H1 (cell line): ENCODE measurements at regions not wholly inside any gene's neighbourhood (a gene's known extent, or its start where the extent isn't known, plus 50 kb on each side); places are given as distances from the start of the nearest gene placed in this dataset.

Experiments used
- CTCF ChIA-PET: fragments of 300-600 bp; sonication (Branson Sonifier 250); formaldehyde crosslinking; loops from one replicate; lab custom pipeline; 2021; ENCODE audit not compliant: partially characterized antibody; lab: Charles Lee
- POLR2A ChIA-PET: fragments of 300-600 bp; sonication (Branson Sonifier 250); formaldehyde crosslinking; loops from one replicate; lab custom pipeline; 2021; ENCODE audit warnings: inconsistent platforms; ENCODE audit not compliant: partially characterized antibody; lab: Charles Lee
- DNase-seq, 2 experiments: peaks; one replicate each; pipeline versions ENCODE4 v3.0.0 to v3.0.0-alpha.2; 2010 to 2022; ENCODE audit warnings: low spot score in 2 of 2, low read depth in 1 of 2, mixed read lengths in 1 of 2
- FAIRE-seq: peaks from 2 replicates; lab custom pipeline; 2011; peaks lifted over from hg19 to GRCh38; lab: Jason Lieb, UNC
- H2AFZ ChIP-seq: 2 replicates; pipeline ENCODE4 v1.8.1; 2012; ENCODE audit warnings: low read length, inconsistent platforms
- H2AK5ac ChIP-seq: 2 replicates; pipeline ENCODE4 v1.6.1; 2013; ENCODE audit warnings: low read depth, low read length
- H2BK120ac ChIP-seq: replicated peaks from 2 replicates; pipeline ENCODE3; 2013; ENCODE audit warnings: low read depth, low read length, inconsistent platforms
- H2BK12ac ChIP-seq: 2 replicates; pipeline ENCODE4 v1.6.1; 2013; ENCODE audit warnings: low read depth, low read length
- H2BK15ac ChIP-seq: 2 replicates; pipeline ENCODE4 v1.6.1; 2013; ENCODE audit warnings: low read length
- H2BK20ac ChIP-seq: 2 replicates; pipeline ENCODE4 v1.6.1; 2013; ENCODE audit warnings: low read length
- H2BK5ac ChIP-seq: 2 replicates; pipeline ENCODE4 v1.6.1; 2013; ENCODE audit warnings: low read depth, low read length
- H3K14ac ChIP-seq: 2 replicates; pipeline ENCODE4 v1.6.1; 2013; ENCODE audit warnings: inconsistent platforms; ENCODE audit not compliant: insufficient read length
- H3K18ac ChIP-seq: 2 replicates; pipeline ENCODE4 v1.6.1; 2013; ENCODE audit warnings: low read length; ENCODE audit errors: extremely low read depth
- H3K23ac ChIP-seq: 2 replicates; pipeline ENCODE4 v1.6.1; 2013; ENCODE audit warnings: inconsistent platforms; ENCODE audit not compliant: insufficient read length
- H3K23me2 ChIP-seq: 2 replicates; pipeline ENCODE4 v1.6.1; 2013; ENCODE audit warnings: low read depth, low read length
- H3K27ac ChIP-seq: 2 replicates; pipeline ENCODE4 v1.6.1; 2011; ENCODE audit warnings: low read depth, low read length, inconsistent platforms
- H3K27me3 ChIP-seq, 4 experiments: replicated peaks in 1 of 4; 1 replicate in 1 of 4; 2 replicates in 3 of 4; pipeline versions ENCODE4 v1.6.1 to v1.8.1; 2011 to 2013; ENCODE audit warnings: low read length in 3 of 4, mild to moderate bottlenecking in 3 of 4, inconsistent platforms in 2 of 4, mixed read lengths in 2 of 4, moderate library complexity in 1 of 4; ENCODE audit not compliant: control insufficient read depth in 3 of 4, insufficient read depth in 3 of 4; ENCODE audit errors: extremely low read depth in 1 of 4
- H3K36me3 ChIP-seq, 4 experiments: 2 replicates each; pipeline versions ENCODE4 v1.6.1 to v1.8.1; 2011 to 2013; ENCODE audit warnings: mild to moderate bottlenecking in 4 of 4, low read length in 3 of 4, moderate library complexity in 2 of 4, control low read depth in 1 of 4, inconsistent platforms in 1 of 4; ENCODE audit not compliant: insufficient read depth in 4 of 4, control insufficient read depth in 2 of 4
- H3K4ac ChIP-seq: replicated peaks from 2 replicates; pipeline ENCODE3; 2013; ENCODE audit warnings: low read length, low read depth, mixed read lengths, inconsistent platforms; ENCODE audit not compliant: insufficient read length
- H3K4me1 ChIP-seq, 4 experiments: replicated peaks in 1 of 4; 1 replicate in 1 of 4; 2 replicates in 3 of 4; pipeline versions ENCODE4 v1.6.1 to v1.8.1; 2011 to 2013; ENCODE audit warnings: low read length in 3 of 4, inconsistent platforms in 2 of 4, mixed read lengths in 1 of 4; ENCODE audit not compliant: insufficient read depth in 4 of 4, control insufficient read depth in 3 of 4
- H3K4me2 ChIP-seq, 2 experiments: 2 replicates each; pipeline versions ENCODE4 v1.6.1 to v1.8.1; 2011 to 2013; ENCODE audit warnings: low read depth in 2 of 2, low read length in 2 of 2, control low read depth in 1 of 2, inconsistent platforms in 1 of 2, mild to moderate bottlenecking in 1 of 2; ENCODE audit not compliant: insufficient read depth in 1 of 2
- H3K4me3 ChIP-seq, 4 experiments: fragments of 200-600, 300-600 bp in 1 of 4; sonication (generic), shearing (Covaris generic), sonication (Bioruptor Twin) in 1 of 4; 2 replicates each; pipeline versions ENCODE4 v1.5.1 to v1.8.1; 2011 to 2016; ENCODE audit warnings: low read length in 4 of 4, low read depth in 3 of 4, control low read depth in 2 of 4, inconsistent platforms in 2 of 4, mild to moderate bottlenecking in 2 of 4, mixed read lengths in 1 of 4, moderate library complexity in 1 of 4; ENCODE audit not compliant: insufficient read depth in 2 of 4; ENCODE audit errors: extremely low read depth in 1 of 4
- H3K56ac ChIP-seq: replicated peaks from 2 replicates; pipeline ENCODE3; 2013; ENCODE audit warnings: low read depth, mild to moderate bottlenecking, mixed read lengths, low read length, inconsistent platforms; ENCODE audit not compliant: insufficient read length
- H3K79me1 ChIP-seq: 2 replicates; pipeline ENCODE4 v1.6.1; 2013; ENCODE audit warnings: low read depth, low read length, control low read depth
- H3K79me2 ChIP-seq, 2 experiments: 2 replicates each; pipeline versions ENCODE4 v1.6.1 to v1.8.1; 2012 to 2013; ENCODE audit warnings: low read length in 2 of 2, mild to moderate bottlenecking in 2 of 2, inconsistent platforms in 1 of 2; ENCODE audit not compliant: insufficient read depth in 2 of 2, control insufficient read depth in 1 of 2
- H3K9ac ChIP-seq, 4 experiments: replicated peaks in 1 of 4; 1 replicate in 1 of 4; 2 replicates in 3 of 4; pipeline versions ENCODE4 v1.6.1 to v1.8.1; 2011 to 2013; ENCODE audit warnings: low read depth in 3 of 4, low read length in 3 of 4, control low read depth in 2 of 4, mild to moderate bottlenecking in 2 of 4, moderate library complexity in 2 of 4, inconsistent platforms in 1 of 4; ENCODE audit errors: extremely low read depth in 1 of 4
- H3K9me3 ChIP-seq, 2 experiments: 2 replicates each; pipeline versions ENCODE4 v1.6.1 to v1.8.1; 2012 to 2013; ENCODE audit warnings: mild to moderate bottlenecking in 2 of 2, moderate library complexity in 2 of 2, control low read depth in 1 of 2, inconsistent platforms in 1 of 2, low read depth in 1 of 2, low read length in 1 of 2, mixed read lengths in 1 of 2; ENCODE audit not compliant: insufficient read depth in 2 of 2
- H4K20me1 ChIP-seq, 2 experiments: replicated peaks in 1 of 2; 2 replicates each; pipeline versions ENCODE3 to v1.8.1; 2011 to 2013; ENCODE audit warnings: inconsistent platforms in 2 of 2, low read length in 2 of 2, mild to moderate bottlenecking in 1 of 2; ENCODE audit not compliant: insufficient read depth in 2 of 2, control insufficient read depth in 1 of 2
- H4K5ac ChIP-seq: 2 replicates; pipeline ENCODE4 v1.6.1; 2013; ENCODE audit warnings: low read length, low read depth, mixed read lengths, inconsistent platforms; ENCODE audit not compliant: insufficient read length
- H4K8ac ChIP-seq: 2 replicates; pipeline ENCODE4 v1.8.0; 2013; ENCODE audit warnings: mild to moderate bottlenecking, moderate library complexity, low read length, inconsistent platforms; ENCODE audit not compliant: insufficient read depth; ENCODE audit errors: extremely low read depth
- H4K91ac ChIP-seq: replicated peaks from 2 replicates; pipeline ENCODE3; 2013; ENCODE audit warnings: low read length, mixed read lengths, inconsistent platforms; ENCODE audit not compliant: insufficient read length
- CREB1 ChIP-seq: IDR thresholded peaks from 2 replicates; pipeline ENCODE4 v1.6.1; 2012; ENCODE audit warnings: inconsistent platforms
- JUND ChIP-seq: IDR thresholded peaks from 2 replicates; pipeline ENCODE4 v1.6.1; 2011; ENCODE audit warnings: mild to moderate bottlenecking, improper control_type of control experiment, low read length
- MAFK ChIP-seq: IDR thresholded peaks from 2 replicates; pipeline ENCODE4 v1.6.1; 2012; ENCODE audit warnings: low read depth, mild to moderate bottlenecking, improper control_type of control experiment, low read length
- POLR2A ChIP-seq, 2 experiments: IDR thresholded peaks; 1 replicate in 1 of 2; 2 replicates in 1 of 2; pipeline ENCODE4 v1.6.1; 2011; ENCODE audit warnings: low read depth in 2 of 2, low read length in 2 of 2, mild to moderate bottlenecking in 2 of 2; ENCODE audit errors: control extremely low read depth in 1 of 2
- RAD21 ChIP-seq, 2 experiments: IDR thresholded peaks in 1 of 2; conservative IDR thresholded peaks in 1 of 2; 2 replicates each; pipeline ENCODE4 v1.6.1; 2011; ENCODE audit warnings: low read depth in 2 of 2, low read length in 2 of 2, improper control_type of control experiment in 1 of 2, inconsistent platforms in 1 of 2, mild to moderate bottlenecking in 1 of 2, moderate library complexity in 1 of 2
- RNF2 ChIP-seq: fragments of 200-900, 300-1000 bp; sonication (generic); IDR thresholded peaks from 2 replicates; pipeline ENCODE4 v1.7.1; 2016; ENCODE audit warnings: borderline replicate concordance, low read depth, mild to moderate bottlenecking, antibody characterized with exemption, low read length; ENCODE audit not compliant: poor library complexity, severe bottlenecking; ENCODE audit errors: missing control alignments
- SIX5 ChIP-seq: IDR thresholded peaks from 2 replicates; pipeline ENCODE4 v1.6.1; 2011; ENCODE audit warnings: mild to moderate bottlenecking, low read depth, low read length
- TEAD4 ChIP-seq: IDR thresholded peaks from 2 replicates; pipeline ENCODE4 v1.6.1; 2012; ENCODE audit warnings: low read depth, low read length, inconsistent platforms, mixed read lengths
- YY1 ChIP-seq: IDR thresholded peaks from 2 replicates; pipeline ENCODE4 v1.6.1; 2011; ENCODE audit warnings: low read depth, mild to moderate bottlenecking, low read length
- WGBS, 2 experiments: shearing (Covaris generic) in 1 of 2; methylation state at CpG; one replicate each; pipeline versions ENCODE4 v1.1.6 to v1.1.7; 2013 to 2015; ENCODE audit warnings: low lambda C conversion rate in 2 of 2, mixed read lengths in 2 of 2, inconsistent platforms in 1 of 2, low coverage in 1 of 2, missing lambda C conversion rate in 1 of 2; ENCODE audit not compliant: insufficient replicate concordance in 2 of 2, insufficient coverage in 1 of 2, insufficient read length in 1 of 2; ENCODE audit errors: extremely low coverage in 1 of 2, missing lambda C conversion rate in 1 of 2; 5-methylcytosine and 5-hydroxymethylcytosine counted together

- Histone ChIP-seq H2BK12ac (no peak overlapping the region), H3K79me1 (peaks cover 4% of the 10 kb centered on the region), H2BK120ac (no peak overlapping the region), H3K4me2 (no peak overlapping the region), H4K8ac (no peak overlapping the region), H3K9ac (no peak overlapping the region), H2AFZ (no peak overlapping the region), H3K18ac (no peak overlapping the region), H4K91ac (no peak overlapping the region), H3K4ac (no peak overlapping the region), H3K9me3 (no peaks in the 10 kb centered on the region), H3K27me3 (no peaks in the 10 kb centered on the region), H3K14ac (no peak overlapping the region), H4K5ac (no peak overlapping the region), H2BK5ac (no peak overlapping the region), H3K4me3 (no peak overlapping the region), H2BK15ac (no peak overlapping the region), H3K56ac (no peak overlapping the region), H2BK20ac (no peak overlapping the region), H3K36me3 (no peaks in the 10 kb centered on the region), H4K20me1 (peaks cover 0 to 2% of the 10 kb centered on the region in 2 experiments), H3K79me2 (peaks cover 0 to 43% of the 10 kb centered on the region in 2 experiments; a peak in 3 of 4 replicates), H3K23me2 (no peaks in the 10 kb centered on the region), H3K4me1 (peaks cover 2 to 19% (median 10%) of the 10 kb centered on the region in 4 experiments; a peak in 5 of 7 replicates), H2AK5ac (no peak overlapping the region), H3K23ac (no peak overlapping the region), H3K27ac (no peak overlapping the region)
- 88% methylated on average over 3 of the region's 3 CpGs; no CpG with 5 or more reads in 1 of the 2 experiments for WGBS, 2 experiments
- no peak for TF ChIP-seq SIX5
- no peak for TF ChIP-seq RNF2
- no peak for TF ChIP-seq MAFK
- TF ChIP-seq YY1 = no peak
- TF ChIP-seq CREB1 = no peak
- no peak for TF ChIP-seq RAD21 (IDR thresholded peaks at IDR 0.05 in 1 of 2, conservative IDR thresholded peaks at IDR 0.05 in 1 of 2; ENCODE audit: low read depth in 2 of 2, low read length in 2 of 2)
- no peak for TF ChIP-seq JUND
- no peak for TF ChIP-seq POLR2A (IDR thresholded peaks at IDR 0.05; ENCODE audit: control extremely low read depth in 1 of 2, low read depth in 2 of 2, low read length in 2 of 2)
- TF ChIP-seq TEAD4 = no peak
- no peak for DNase-seq
- FAIRE-seq = no peak
- ChIA-PET POLR2A (no interaction called here), CTCF (no interaction called here)
Observed at GRCh38 chr14:71483154-71483553, 449.1 kb upstream of the RGS6 start.
